RWPE2 (cell line): ENCODE measurements at regions not wholly inside any gene's neighbourhood (a gene's known extent, or its start where the extent isn't known, plus 50 kb on each side); places are given as distances from the start of the nearest gene placed in this dataset.

Experiments used
- ATAC-seq: fragments of 200-7000 bp; cut with Tn5 transposase; 3 replicates; pipeline ENCODE4 v1.9.1; 2021; ENCODE audit warnings: low read depth
- DNase-seq: peaks from one replicate; pipeline ENCODE4 v3.0.0-alpha.2; 2020; ENCODE audit warnings: low spot score
- H3K27ac ChIP-seq: fragments of 450-650 bp; 2 replicates; pipeline ENCODE4 v1.5.1; 2017; ENCODE audit warnings: mild to moderate bottlenecking; ENCODE audit not compliant: poor library complexity, severe bottlenecking
- H3K27me3 ChIP-seq: fragments of 250-450 bp; sonication (Bioruptor Pico); 2 replicates; pipeline ENCODE4 v1.5.1; 2021; ENCODE audit warnings: mild to moderate bottlenecking, moderate library complexity; ENCODE audit not compliant: insufficient read depth, poor library complexity, severe bottlenecking
- H3K36me3 ChIP-seq: fragments of 250-450 bp; sonication (Bioruptor Pico); 2 replicates; pipeline ENCODE4 v1.5.1; 2020; ENCODE audit warnings: low read depth, mild to moderate bottlenecking, moderate library complexity
- H3K4me1 ChIP-seq: fragments of 250-450 bp; sonication (Bioruptor Pico); 2 replicates; pipeline ENCODE4 v1.5.1; 2021; ENCODE audit warnings: mild to moderate bottlenecking, moderate library complexity; ENCODE audit not compliant: insufficient read depth, poor library complexity, severe bottlenecking
- H3K4me3 ChIP-seq: fragments of 250-450 bp; sonication (Bioruptor Pico); 2 replicates; pipeline ENCODE4 v1.5.1; 2021; ENCODE audit warnings: mild to moderate bottlenecking, moderate library complexity; ENCODE audit not compliant: severe bottlenecking
- H3K9me3 ChIP-seq: fragments of 250-450 bp; sonication (Bioruptor Pico); 2 replicates; pipeline ENCODE4 v1.5.1; 2021; ENCODE audit warnings: mild to moderate bottlenecking, moderate library complexity; ENCODE audit not compliant: severe bottlenecking
- TF ChIP-seq, protein P1 (sequence below): fragments of 450-650 bp; IDR thresholded peaks from one replicate; pipeline ENCODE4 v1.5.1; 2017; ENCODE audit warnings: mild to moderate bottlenecking, moderate library complexity; ENCODE audit not compliant: poor library complexity, severe bottlenecking

DNA sequence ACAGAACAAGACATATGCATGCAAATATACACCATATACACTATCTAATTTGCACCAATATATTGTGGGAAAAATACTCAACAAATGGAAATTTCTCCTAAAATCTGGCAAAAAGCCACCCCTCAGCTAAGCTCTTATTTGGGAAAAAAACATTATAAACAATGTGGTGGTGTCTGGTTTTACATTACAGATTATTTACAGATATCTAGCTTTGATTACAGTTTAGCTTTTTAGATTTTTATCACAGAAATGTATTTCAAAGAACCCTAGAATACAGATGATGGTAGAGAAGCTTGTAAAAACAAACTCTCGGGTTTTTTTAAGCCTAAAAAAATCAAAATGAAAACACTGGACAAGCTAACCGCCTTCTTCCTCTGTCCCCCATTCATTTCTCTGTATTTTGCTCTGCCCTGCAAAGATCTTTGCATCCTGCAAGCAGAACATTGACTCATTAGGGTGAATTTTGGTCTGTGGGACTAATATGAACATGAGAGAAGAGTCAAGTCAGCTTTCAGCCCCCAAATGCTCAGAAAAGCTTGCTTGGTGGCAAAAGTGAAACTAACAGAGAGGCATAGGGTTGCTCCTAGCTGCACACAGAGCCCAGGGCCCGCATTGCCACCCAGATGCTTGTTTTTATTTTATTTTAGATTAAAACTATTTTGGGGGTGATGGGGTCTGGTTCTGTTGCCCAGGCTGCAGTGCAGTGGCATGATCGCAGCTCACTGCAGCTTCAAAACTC is 88.8 kb upstream of the LYZL1 start:
- no peak overlapping the region for H3K4me3 ChIP-seq
- H3K9me3 ChIP-seq, result no peaks in the 10 kb centered on the region
- no peaks in the 10 kb centered on the region for H3K36me3 ChIP-seq
- ATAC-seq, result no peak
- DNase-seq, result no peak
- H3K4me1 ChIP-seq, result no peaks in the 10 kb centered on the region
- TF ChIP-seq, protein P1, sequence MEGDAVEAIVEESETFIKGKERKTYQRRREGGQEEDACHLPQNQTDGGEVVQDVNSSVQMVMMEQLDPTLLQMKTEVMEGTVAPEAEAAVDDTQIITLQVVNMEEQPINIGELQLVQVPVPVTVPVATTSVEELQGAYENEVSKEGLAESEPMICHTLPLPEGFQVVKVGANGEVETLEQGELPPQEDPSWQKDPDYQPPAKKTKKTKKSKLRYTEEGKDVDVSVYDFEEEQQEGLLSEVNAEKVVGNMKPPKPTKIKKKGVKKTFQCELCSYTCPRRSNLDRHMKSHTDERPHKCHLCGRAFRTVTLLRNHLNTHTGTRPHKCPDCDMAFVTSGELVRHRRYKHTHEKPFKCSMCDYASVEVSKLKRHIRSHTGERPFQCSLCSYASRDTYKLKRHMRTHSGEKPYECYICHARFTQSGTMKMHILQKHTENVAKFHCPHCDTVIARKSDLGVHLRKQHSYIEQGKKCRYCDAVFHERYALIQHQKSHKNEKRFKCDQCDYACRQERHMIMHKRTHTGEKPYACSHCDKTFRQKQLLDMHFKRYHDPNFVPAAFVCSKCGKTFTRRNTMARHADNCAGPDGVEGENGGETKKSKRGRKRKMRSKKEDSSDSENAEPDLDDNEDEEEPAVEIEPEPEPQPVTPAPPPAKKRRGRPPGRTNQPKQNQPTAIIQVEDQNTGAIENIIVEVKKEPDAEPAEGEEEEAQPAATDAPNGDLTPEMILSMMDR, result no peak
- H3K27me3 ChIP-seq, result no peaks in the 10 kb centered on the region
- no peak overlapping the region for H3K27ac ChIP-seq

DNA sequence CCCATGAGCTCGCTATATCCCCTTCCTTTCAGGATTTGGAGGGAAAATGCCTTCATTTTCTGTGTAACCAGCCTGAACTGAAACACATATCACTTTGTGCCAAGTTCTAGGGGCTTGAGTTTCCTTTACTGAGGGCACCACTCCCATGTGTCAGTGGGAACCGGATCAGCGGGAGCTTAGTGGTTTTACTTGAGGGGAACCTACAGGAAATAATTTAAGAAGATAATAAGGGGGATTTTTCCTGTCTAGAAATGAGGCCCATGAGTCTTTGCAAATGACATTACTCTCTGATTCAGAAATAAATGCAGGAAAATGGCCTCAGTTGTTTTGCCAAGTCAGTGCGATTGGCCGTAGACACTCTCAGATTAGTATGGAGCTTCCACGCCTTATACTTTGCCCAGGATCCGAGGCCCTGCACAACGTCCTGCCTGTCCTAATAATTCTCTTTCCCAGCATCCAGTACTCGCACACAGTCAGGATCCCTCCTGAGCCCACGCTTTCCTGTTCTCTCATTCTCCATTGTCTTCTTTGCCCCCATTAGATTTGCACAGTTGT is 86.4 kb upstream of the LYZL1 start:
- Histone ChIP-seq H3K27me3 (peaks cover 5% of the 10 kb centered on the region), H3K4me3 (no peak overlapping the region), H3K27ac (no peak overlapping the region), H3K4me1 (no peaks in the 10 kb centered on the region), H3K9me3 (no peaks in the 10 kb centered on the region), H3K36me3 (no peaks in the 10 kb centered on the region)
- ATAC-seq, result no peak
- TF ChIP-seq, protein P1, result no peak
- no peak for DNase-seq

DNA sequence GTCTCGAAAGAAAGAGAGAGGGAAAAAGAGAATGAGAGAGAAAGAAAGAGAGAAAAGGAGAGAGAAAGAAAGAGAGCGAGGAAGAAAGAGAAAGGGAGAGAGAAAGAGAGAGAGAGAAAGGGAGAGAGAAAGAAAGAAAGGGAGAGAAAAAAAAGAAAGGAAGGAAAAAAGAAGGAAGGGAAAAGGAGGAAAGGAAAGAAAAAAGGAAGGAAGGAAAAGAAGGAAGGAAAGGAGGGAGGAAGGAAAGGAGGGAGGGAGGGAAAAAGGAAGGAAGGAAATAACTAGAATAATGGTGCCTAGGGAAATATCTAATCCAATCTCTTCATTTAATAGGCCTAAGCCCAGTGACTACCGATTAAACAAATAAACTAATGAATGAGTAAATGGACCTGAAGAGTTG is 85.4 kb upstream of the LYZL1 start:
- Histone ChIP-seq H3K27me3 (peaks cover 5% of the 10 kb centered on the region), H3K9me3 (no peaks in the 10 kb centered on the region), H3K4me1 (no peaks in the 10 kb centered on the region), H3K27ac (no peak overlapping the region), H3K36me3 (no peaks in the 10 kb centered on the region), H3K4me3 (no peak overlapping the region)
- no peak for DNase-seq
- no peak for ATAC-seq
- TF ChIP-seq, protein P1, result no peak

DNA sequence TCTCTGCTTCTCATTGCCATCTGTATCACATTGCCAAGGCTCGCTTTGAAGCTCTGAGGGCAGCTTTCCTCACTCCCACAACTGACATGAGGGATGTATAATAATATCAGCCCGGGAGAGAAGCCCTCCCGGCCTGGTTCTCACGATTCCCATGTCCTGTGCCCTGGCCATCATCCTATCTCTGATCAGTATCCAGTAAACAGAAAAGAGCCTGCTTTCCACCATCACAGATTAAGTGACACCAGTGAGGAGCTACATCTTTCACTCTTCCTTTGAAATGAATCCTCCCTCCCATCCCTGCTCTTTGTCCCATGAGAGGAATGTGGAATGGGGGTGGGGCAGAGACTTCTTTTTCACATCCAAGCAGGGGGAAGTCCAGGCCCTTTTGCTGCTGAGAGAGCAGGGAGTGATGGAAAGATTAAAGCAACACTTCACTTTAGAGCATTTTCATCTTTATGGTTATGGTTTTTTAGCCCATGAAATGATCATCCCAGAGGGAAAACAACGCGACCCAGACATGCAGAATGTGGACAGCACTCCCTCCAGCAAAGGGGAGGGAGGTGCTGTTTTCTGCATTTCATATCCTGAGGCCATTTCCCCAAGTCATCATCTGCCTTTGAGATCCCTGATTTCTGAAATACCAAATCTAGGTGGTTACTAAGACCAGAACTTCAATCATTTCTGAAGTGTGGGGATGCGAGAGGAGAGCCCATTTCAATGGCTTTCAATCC is 84.6 kb upstream of the LYZL1 start:
- no peak for ATAC-seq
- DNase-seq, result no peak

More for the DNA sequence above, 84.6 kb upstream of the LYZL1 start:
- Histone ChIP-seq H3K36me3 (no peaks in the 10 kb centered on the region), H3K27me3 (peaks cover 5% of the 10 kb centered on the region), H3K9me3 (no peaks in the 10 kb centered on the region), H3K4me1 (no peaks in the 10 kb centered on the region), H3K27ac (no peak overlapping the region), H3K4me3 (no peak overlapping the region)
- TF ChIP-seq, protein P1, result no peak
